WTC11 (cell line): ENCODE measurements at regions not wholly inside any gene's neighbourhood (a gene's known extent, or its start where the extent isn't known, plus 50 kb on each side); places are given as distances from the start of the nearest gene placed in this dataset.

Experiments used
- CREB1 ChIP-seq: sonication (generic); formaldehyde crosslinking; IDR thresholded peaks from 2 replicates; pipeline ENCODE4 v1.8.0; 2023; ENCODE audit warnings: mild to moderate bottlenecking, missing genetic modification reagents
- CTCF ChIP-seq: fragments of 200-600 bp; IDR thresholded peaks from 2 replicates; pipeline ENCODE4 v1.8.0; 2022; ENCODE audit warnings: antibody characterized with exemption
- ESRRA ChIP-seq: sonication (generic); formaldehyde crosslinking; IDR thresholded peaks from 2 replicates; pipeline ENCODE4 v1.8.1; 2022; ENCODE audit warnings: mild to moderate bottlenecking, missing genetic modification reagents, borderline replicate concordance
- FOXJ3 ChIP-seq: sonication (generic); formaldehyde crosslinking; IDR thresholded peaks from 2 replicates; pipeline ENCODE4 v1.9.0; 2021; ENCODE audit warnings: missing genetic modification reagents, mild to moderate bottlenecking, borderline replicate concordance
- IRF2 ChIP-seq: sonication (generic); formaldehyde crosslinking; IDR thresholded peaks from 2 replicates; pipeline ENCODE4 v1.8.0; 2022; ENCODE audit warnings: low read depth, missing genetic modification reagents, borderline replicate concordance
- NFYB ChIP-seq: sonication (generic); formaldehyde crosslinking; conservative IDR thresholded peaks from 2 replicates; pipeline ENCODE4 v1.8.0; 2022; ENCODE audit warnings: low read depth, missing genetic modification reagents
- NR2C2 ChIP-seq: sonication (generic); formaldehyde crosslinking; IDR thresholded peaks from 2 replicates; pipeline ENCODE4 v1.8.0; 2022; ENCODE audit warnings: mild to moderate bottlenecking, missing genetic modification reagents
- RELA ChIP-seq: sonication (generic); formaldehyde crosslinking; IDR thresholded peaks from 2 replicates; pipeline ENCODE4 v1.8.1; 2022; ENCODE audit warnings: missing genetic modification reagents, mild to moderate bottlenecking, borderline replicate concordance
- SP1 ChIP-seq: sonication (generic); formaldehyde crosslinking; conservative IDR thresholded peaks from 2 replicates; pipeline ENCODE4 v1.8.1; 2022; ENCODE audit warnings: missing genetic modification reagents
- ZNF121 ChIP-seq: sonication (generic); formaldehyde crosslinking; IDR thresholded peaks from 2 replicates; pipeline ENCODE4 v1.8.0; 2023; ENCODE audit warnings: missing genetic modification reagents
- TF ChIP-seq, protein P1 (sequence below): sonication (generic); formaldehyde crosslinking; IDR thresholded peaks from 2 replicates; pipeline ENCODE4 v1.8.0; 2022; ENCODE audit warnings: mild to moderate bottlenecking, missing genetic modification reagents

DNA sequence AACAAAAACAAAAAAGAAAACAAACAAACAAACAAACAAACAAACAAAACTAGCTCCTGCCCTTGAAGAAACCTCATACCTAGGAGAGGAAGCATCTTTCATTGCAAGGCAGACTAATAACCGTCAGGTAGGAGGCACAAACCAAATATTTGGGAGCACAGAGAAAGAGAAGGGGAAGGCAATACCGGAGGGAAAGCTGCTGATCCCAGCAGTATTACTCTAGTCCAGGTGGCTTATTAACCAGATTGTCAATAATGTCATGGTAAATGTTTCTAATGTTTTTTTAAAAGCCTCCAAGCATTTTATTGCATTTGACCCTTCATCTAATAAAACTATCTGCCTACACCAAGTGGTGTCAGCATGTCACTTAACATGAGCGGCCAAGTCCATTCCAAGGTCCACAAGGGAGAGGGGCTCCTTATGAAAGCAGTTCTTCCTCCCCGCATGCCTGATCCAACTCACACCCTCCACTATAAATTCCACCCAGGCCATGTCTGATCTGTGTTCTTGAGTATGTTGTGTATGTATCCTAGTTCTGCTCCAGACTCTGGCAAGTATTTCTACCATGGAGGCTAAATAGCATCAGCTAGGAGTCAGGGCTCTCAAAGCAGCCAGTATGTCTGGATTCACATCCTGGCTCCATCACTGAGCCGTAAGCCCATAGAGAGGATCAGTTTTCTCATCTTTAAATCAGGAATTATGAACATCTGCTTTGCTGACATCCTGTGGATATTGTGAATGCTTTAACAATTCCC, 208.1 kb upstream of the TENM4 start:
- TF ChIP-seq ZNF121 (CRISPR knock-in tag) (no peak), IRF2 (no peak), CREB1 (no peak), NR2C2 (CRISPR knock-in tag) (no peak), ESRRA (no peak), RELA (no peak), CTCF (no peak), FOXJ3 (CRISPR knock-in tag) (no peak), NFYB (CRISPR knock-in tag) (no peak), SP1 (no peak)
- TF ChIP-seq, protein P1, sequence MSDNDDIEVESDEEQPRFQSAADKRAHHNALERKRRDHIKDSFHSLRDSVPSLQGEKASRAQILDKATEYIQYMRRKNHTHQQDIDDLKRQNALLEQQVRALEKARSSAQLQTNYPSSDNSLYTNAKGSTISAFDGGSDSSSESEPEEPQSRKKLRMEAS (CRISPR knock-in tag), result no peak
